HCT116 (cell line): ENCODE measurements at regions not wholly inside any gene's neighbourhood (a gene's known extent, or its start where the extent isn't known, plus 50 kb on each side); places are given as distances from the start of the nearest gene placed in this dataset.

Experiments
- ATAC-seq: fragments of 200-7000 bp; cut with Tn5 transposase; 2 replicates; pipeline ENCODE4 v1.9.1; 2020; ENCODE audit warnings: mild to moderate bottlenecking, moderate library complexity
- BruUV-seq: library from RNA; stranded (reverse); fragments of 400-500 nt; replicated peaks from 2 replicates; lab custom pipeline; 2021; lab: Mats Ljungman, UMichigan
- CTCF ChIA-PET: fragments of 300-600 bp; sonication (Branson Sonifier 250); formaldehyde crosslinking; loops from one replicate; lab custom pipeline; 2021; ENCODE audit warnings: antibody characterized with exemption; lab: Charles Lee
- POLR2A ChIA-PET: fragments of 300-600, 350-600 bp; sonication (Branson Sonifier 250); formaldehyde crosslinking; loops from one replicate; lab custom pipeline; 2021; ENCODE audit warnings: antibody characterized with exemption; lab: Charles Lee
- RAD21 ChIA-PET, 2 experiments: fragments of 300-600 bp; sonication (Branson Sonifier 250); formaldehyde crosslinking; loops; one replicate each; lab custom pipeline; 2023; ENCODE audit warnings: low total read pairs in 2 of 2; ENCODE audit not compliant: uncharacterized antibody in 2 of 2, unreplicated experiment in 2 of 2, low non-redundant PET in 1 of 2; lab: Charles Lee
- DNase-seq: peaks from one replicate; pipeline ENCODE4 v3.0.0-alpha.2; 2010; ENCODE audit warnings: low read depth, low spot score
- H2AFZ ChIP-seq: fragments of 200-600 bp; shearing (Covaris generic), sonication (generic); 2 replicates; pipeline ENCODE4 v1.6.1; 2017; ENCODE audit warnings: low read depth, mixed run types, mixed read lengths, antibody characterized with exemption, low read length; ENCODE audit not compliant: poor library complexity, severe bottlenecking
- H3K27ac ChIP-seq: 2 replicates; pipeline ENCODE4 v1.5.1; 2012; ENCODE audit warnings: low read depth, low read length
- H3K27me3 ChIP-seq: fragments of 200-600 bp; sonication (generic); 2 replicates; pipeline ENCODE4 v1.6.1; 2016; ENCODE audit warnings: mixed run types, low read length, mixed read lengths; ENCODE audit not compliant: insufficient read depth
- H3K36me3 ChIP-seq, 2 experiments: fragments of 200-500 bp in 1 of 2; fragments of 200-600 bp in 1 of 2; sonication (Bioruptor generic) in 1 of 2; sonication (generic) in 1 of 2; 2 replicates each; pipeline versions ENCODE4 v1.5.1 to v1.6.1; 2014 to 2016; ENCODE audit warnings: low read length in 2 of 2, inconsistent platforms in 1 of 2, mixed read lengths in 1 of 2, mixed run types in 1 of 2; ENCODE audit not compliant: insufficient read depth in 2 of 2, control insufficient read depth in 1 of 2
- H3K4me1 ChIP-seq, 2 experiments: fragments of 200-600 bp in 1 of 2; sonication (generic) in 1 of 2; 2 replicates each; pipeline versions ENCODE4 v1.5.1 to v1.6.1; 2012 to 2017; ENCODE audit warnings: low read length in 2 of 2, inconsistent platforms in 1 of 2, mild to moderate bottlenecking in 1 of 2, mixed read lengths in 1 of 2, mixed run types in 1 of 2, moderate library complexity in 1 of 2; ENCODE audit not compliant: insufficient read depth in 2 of 2, control insufficient read depth in 1 of 2
- H3K4me2 ChIP-seq: fragments of 200-600 bp; sonication (generic); 2 replicates; pipeline ENCODE4 v1.6.1; 2017; ENCODE audit warnings: mixed run types, low read length, mixed read lengths
- H3K4me3 ChIP-seq, 2 experiments: fragments of 200-600 bp in 1 of 2; sonication (generic) in 1 of 2; replicated peaks in 1 of 2; 2 replicates each; pipeline ENCODE4 v1.5.1; 2011 to 2016; ENCODE audit warnings: low read length in 2 of 2, control low read depth in 1 of 2, low read depth in 1 of 2, mild to moderate bottlenecking in 1 of 2, mixed read lengths in 1 of 2, mixed run types in 1 of 2
- H3K79me2 ChIP-seq: fragments of 200-600 bp; sonication (generic); 2 replicates; pipeline ENCODE4 v1.6.1; 2017; ENCODE audit warnings: mild to moderate bottlenecking, mixed run types, low read length, moderate library complexity, mixed read lengths; ENCODE audit not compliant: insufficient read depth
- H3K9ac ChIP-seq: fragments of 200-600 bp; sonication (generic); 2 replicates; pipeline ENCODE4 v1.6.1; 2016; ENCODE audit warnings: low read length, mixed read lengths
- H3K9me2 ChIP-seq: fragments of 200-600 bp; sonication (generic), shearing (Covaris generic); 2 replicates; pipeline ENCODE4 v1.6.1; 2017; ENCODE audit warnings: mixed run types, mild to moderate bottlenecking, moderate library complexity; ENCODE audit not compliant: insufficient read depth
- H3K9me3 ChIP-seq, 2 experiments: fragments of 200-500 bp in 1 of 2; fragments of 200-600 bp in 1 of 2; sonication (Bioruptor generic) in 1 of 2; sonication (generic) in 1 of 2; 2 replicates each; pipeline ENCODE4 v1.6.1; 2014 to 2017; ENCODE audit warnings: low read length in 2 of 2, mixed read lengths in 2 of 2, inconsistent platforms in 1 of 2, low read depth in 1 of 2, mild to moderate bottlenecking in 1 of 2, mixed run types in 1 of 2, moderate library complexity in 1 of 2; ENCODE audit not compliant: control insufficient read depth in 1 of 2, insufficient read depth in 1 of 2
- H4K20me1 ChIP-seq: fragments of 200-600 bp; sonication (generic), shearing (Covaris generic); 2 replicates; pipeline ENCODE4 v1.6.1; 2017; ENCODE audit warnings: mixed run types, mild to moderate bottlenecking, moderate library complexity; ENCODE audit not compliant: insufficient read depth
- CBX3 ChIP-seq: IDR thresholded peaks from 2 replicates; pipeline ENCODE4 v1.6.1; 2012; ENCODE audit warnings: low read depth
- CEBPB ChIP-seq: IDR thresholded peaks from 2 replicates; pipeline ENCODE4 v1.6.1; 2012; ENCODE audit warnings: low read depth
- ELF1 ChIP-seq: IDR thresholded peaks from 2 replicates; pipeline ENCODE4 v1.6.1; 2012; ENCODE audit warnings: low read depth, borderline replicate concordance
- EZH2 ChIP-seq: fragments of 200-600 bp; sonication (generic); IDR thresholded peaks from 2 replicates; pipeline ENCODE4 v1.6.1; 2017; ENCODE audit warnings: antibody characterized with exemption, mixed run types
- EZH2phosphoT487 ChIP-seq: fragments of 200-600 bp; IDR thresholded peaks from 2 replicates; pipeline ENCODE4 v1.6.1; 2018; ENCODE audit warnings: antibody characterized with exemption, borderline replicate concordance
- FOSL1 ChIP-seq: IDR thresholded peaks from 2 replicates; pipeline ENCODE4 v1.6.1; 2012; ENCODE audit warnings: low read depth
- JUND ChIP-seq: IDR thresholded peaks from 2 replicates; pipeline ENCODE4 v1.6.1; 2012
- SIN3A ChIP-seq: IDR thresholded peaks from 2 replicates; pipeline ENCODE4 v1.6.1; 2012; ENCODE audit warnings: low read depth
- TCF7L2 ChIP-seq: IDR thresholded peaks from 2 replicates; pipeline ENCODE4 v1.7.0; 2011; ENCODE audit warnings: borderline replicate concordance, inconsistent platforms; ENCODE audit not compliant: insufficient read depth, insufficient read length; ENCODE audit errors: extremely low read depth
- YY1 ChIP-seq: IDR thresholded peaks from 2 replicates; pipeline ENCODE4 v1.6.1; 2011; ENCODE audit warnings: low read length, low read depth, moderate library complexity, mild to moderate bottlenecking; ENCODE audit not compliant: insufficient replicate concordance; ENCODE audit errors: extremely low read depth
- ZFX ChIP-seq: fragments of 450-650 bp; IDR thresholded peaks from 2 replicates; pipeline ENCODE4 v1.6.1; 2017
- ZNF274 ChIP-seq: fragments of 200-500 bp; sonication (Bioruptor generic); IDR thresholded peaks from 2 replicates; pipeline ENCODE4 v1.6.1; 2014; ENCODE audit warnings: mild to moderate bottlenecking, low read depth, low read length, inconsistent platforms
- intact Hi-C: fragments of 100-400 bp; cut with micrococcal nuclease; formaldehyde crosslinking; loops from 2 replicates; pipeline ENCODE4 v1.10.0; 2022
- TF ChIP-seq, protein P1 (sequence below): IDR thresholded peaks from 2 replicates; pipeline ENCODE4 v1.6.1; 2012; ENCODE audit warnings: low read depth
- TF ChIP-seq, protein P2 (sequence below), 3 experiments: fragments of 200-600 bp in 1 of 3; sonication (generic) in 1 of 3; IDR thresholded peaks in 2 of 3; conservative IDR thresholded peaks in 1 of 3; 2 replicates each; pipeline ENCODE4 v1.5.1; 2012 to 2017; ENCODE audit warnings: low read depth in 2 of 3, low read length in 2 of 3, antibody characterized with exemption in 1 of 3, borderline replicate concordance in 1 of 3, control low read depth in 1 of 3, mild to moderate bottlenecking in 1 of 3, mixed read lengths in 1 of 3, mixed run types in 1 of 3, moderate library complexity in 1 of 3; ENCODE audit not compliant: insufficient read depth in 1 of 3

DNA sequence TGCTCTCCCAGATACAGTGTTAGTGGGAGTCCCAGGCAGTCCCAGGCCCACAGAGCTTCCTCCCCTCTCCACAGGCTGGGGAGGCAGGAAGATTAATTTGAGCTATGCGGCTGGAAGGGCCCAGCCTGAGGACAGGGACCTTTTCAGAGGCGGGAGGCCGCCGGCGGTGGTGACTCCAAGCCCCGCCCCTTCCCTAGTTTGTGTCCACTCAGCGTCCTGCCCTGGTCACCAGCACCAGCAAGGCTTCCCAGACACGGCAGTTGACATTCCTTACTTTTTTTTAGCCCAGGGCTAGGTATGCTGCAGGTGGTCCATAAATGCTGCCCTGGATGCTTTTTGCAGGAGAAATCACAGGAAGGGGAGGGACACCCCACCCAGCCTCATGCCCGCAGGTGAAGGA, 67.7 kb upstream of the LRPAP1 start:
- no TSS peak for BruUV-seq
- no peak overlapping the region for H2AFZ ChIP-seq
- RAD21 ChIA-PET: no interaction called here

More for the DNA sequence above, 67.7 kb upstream of the LRPAP1 start:
- ChIA-PET CTCF (no interaction called here), POLR2A (no interaction called here)
- Histone ChIP-seq H3K9ac (no peak overlapping the region), H3K4me2 (no peak overlapping the region), H3K36me3 (no peaks in the 10 kb centered on the region), H3K9me2 (no peaks in the 10 kb centered on the region), H3K4me1 (no peaks in the 10 kb centered on the region), H3K27me3 (no peaks in the 10 kb centered on the region), H3K9me3 (no peaks in the 10 kb centered on the region; a peak in 2 of 4 replicates), H4K20me1 (no peaks in the 10 kb centered on the region), H3K27ac (no peak overlapping the region), H3K4me3 (no peak overlapping the region), H3K79me2 (no peaks in the 10 kb centered on the region)
- TF ChIP-seq ELF1 (no peak), ZNF274 (no peak), FOSL1 (no peak), EZH2 (no peak), ZFX (no peak), CEBPB (no peak), SIN3A (no peak), YY1 (no peak), EZH2phosphoT487 (no peak), JUND (no peak), CBX3 (no peak), TCF7L2 (no peak)
- TF ChIP-seq, protein P1, sequence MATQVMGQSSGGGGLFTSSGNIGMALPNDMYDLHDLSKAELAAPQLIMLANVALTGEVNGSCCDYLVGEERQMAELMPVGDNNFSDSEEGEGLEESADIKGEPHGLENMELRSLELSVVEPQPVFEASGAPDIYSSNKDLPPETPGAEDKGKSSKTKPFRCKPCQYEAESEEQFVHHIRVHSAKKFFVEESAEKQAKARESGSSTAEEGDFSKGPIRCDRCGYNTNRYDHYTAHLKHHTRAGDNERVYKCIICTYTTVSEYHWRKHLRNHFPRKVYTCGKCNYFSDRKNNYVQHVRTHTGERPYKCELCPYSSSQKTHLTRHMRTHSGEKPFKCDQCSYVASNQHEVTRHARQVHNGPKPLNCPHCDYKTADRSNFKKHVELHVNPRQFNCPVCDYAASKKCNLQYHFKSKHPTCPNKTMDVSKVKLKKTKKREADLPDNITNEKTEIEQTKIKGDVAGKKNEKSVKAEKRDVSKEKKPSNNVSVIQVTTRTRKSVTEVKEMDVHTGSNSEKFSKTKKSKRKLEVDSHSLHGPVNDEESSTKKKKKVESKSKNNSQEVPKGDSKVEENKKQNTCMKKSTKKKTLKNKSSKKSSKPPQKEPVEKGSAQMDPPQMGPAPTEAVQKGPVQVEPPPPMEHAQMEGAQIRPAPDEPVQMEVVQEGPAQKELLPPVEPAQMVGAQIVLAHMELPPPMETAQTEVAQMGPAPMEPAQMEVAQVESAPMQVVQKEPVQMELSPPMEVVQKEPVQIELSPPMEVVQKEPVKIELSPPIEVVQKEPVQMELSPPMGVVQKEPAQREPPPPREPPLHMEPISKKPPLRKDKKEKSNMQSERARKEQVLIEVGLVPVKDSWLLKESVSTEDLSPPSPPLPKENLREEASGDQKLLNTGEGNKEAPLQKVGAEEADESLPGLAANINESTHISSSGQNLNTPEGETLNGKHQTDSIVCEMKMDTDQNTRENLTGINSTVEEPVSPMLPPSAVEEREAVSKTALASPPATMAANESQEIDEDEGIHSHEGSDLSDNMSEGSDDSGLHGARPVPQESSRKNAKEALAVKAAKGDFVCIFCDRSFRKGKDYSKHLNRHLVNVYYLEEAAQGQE: no peak
- TF ChIP-seq, protein P2, sequence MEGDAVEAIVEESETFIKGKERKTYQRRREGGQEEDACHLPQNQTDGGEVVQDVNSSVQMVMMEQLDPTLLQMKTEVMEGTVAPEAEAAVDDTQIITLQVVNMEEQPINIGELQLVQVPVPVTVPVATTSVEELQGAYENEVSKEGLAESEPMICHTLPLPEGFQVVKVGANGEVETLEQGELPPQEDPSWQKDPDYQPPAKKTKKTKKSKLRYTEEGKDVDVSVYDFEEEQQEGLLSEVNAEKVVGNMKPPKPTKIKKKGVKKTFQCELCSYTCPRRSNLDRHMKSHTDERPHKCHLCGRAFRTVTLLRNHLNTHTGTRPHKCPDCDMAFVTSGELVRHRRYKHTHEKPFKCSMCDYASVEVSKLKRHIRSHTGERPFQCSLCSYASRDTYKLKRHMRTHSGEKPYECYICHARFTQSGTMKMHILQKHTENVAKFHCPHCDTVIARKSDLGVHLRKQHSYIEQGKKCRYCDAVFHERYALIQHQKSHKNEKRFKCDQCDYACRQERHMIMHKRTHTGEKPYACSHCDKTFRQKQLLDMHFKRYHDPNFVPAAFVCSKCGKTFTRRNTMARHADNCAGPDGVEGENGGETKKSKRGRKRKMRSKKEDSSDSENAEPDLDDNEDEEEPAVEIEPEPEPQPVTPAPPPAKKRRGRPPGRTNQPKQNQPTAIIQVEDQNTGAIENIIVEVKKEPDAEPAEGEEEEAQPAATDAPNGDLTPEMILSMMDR (IDR thresholded peaks at IDR 0.05 in 2 of 3, conservative IDR thresholded peaks at IDR 0.05 in 1 of 3; ENCODE audit: borderline replicate concordance in 1 of 3, insufficient read depth in 1 of 3, low read depth in 2 of 3, low read length in 2 of 3): no peak
- intact Hi-C loops: no loop called here
- DNase-seq (no peak), ATAC-seq (no peak)
